Activated CD8-positive, alpha-beta T cell treated with anti-CD3 and anti-CD28 coated beads, Interleukin-2, amount 10 ng/mL, durations not matched to agents 7 days and 5 days (primary cell): ENCODE measurements at regions not wholly inside any gene's neighbourhood (a gene's known extent, or its start where the extent isn't known, plus 50 kb on each side); places are given as distances from the start of the nearest gene placed in this dataset.

Experiments used
- ATAC-seq: fragments of 150-1000 bp; cut with Tn5 transposase; one replicate; pipeline ENCODE4 v1.10.0; 2021; ENCODE audit warnings: moderate library complexity
- CTCF ChIA-PET: fragments of 350-600 bp; sonication (Branson Sonifier 250); formaldehyde crosslinking; loops from one replicate; lab custom pipeline; 2021; ENCODE audit warnings: antibody characterized with exemption; lab: Charles Lee
- POLR2A ChIA-PET: fragments of 350-600 bp; sonication (Branson Sonifier 250); formaldehyde crosslinking; loops from one replicate; lab custom pipeline; 2021; ENCODE audit warnings: antibody characterized with exemption; lab: Charles Lee
- DNase-seq: peaks from one replicate; pipeline ENCODE4 v3.0.0-alpha.2; 2020
- H3K27ac Mint-ChIP-seq: one replicate; pipeline ENCODE4 v1.8.0; 2021; ENCODE audit warnings: mild to moderate bottlenecking, mixed read lengths
- H3K27me3 Mint-ChIP-seq: one replicate; pipeline ENCODE4 v1.8.0; 2021; ENCODE audit warnings: low read depth, mixed read lengths
- H3K36me3 Mint-ChIP-seq: one replicate; pipeline ENCODE4 v1.8.0; 2021; ENCODE audit warnings: low read depth, mixed read lengths
- H3K4me1 Mint-ChIP-seq: one replicate; pipeline ENCODE4 v1.8.0; 2021; ENCODE audit warnings: low read depth, mixed read lengths
- H3K4me3 Mint-ChIP-seq: one replicate; pipeline ENCODE4 v1.8.0; 2021; ENCODE audit warnings: mild to moderate bottlenecking, mixed read lengths
- H3K9me3 Mint-ChIP-seq: one replicate; pipeline ENCODE4 v1.8.0; 2022; ENCODE audit warnings: mixed read lengths; ENCODE audit not compliant: insufficient read depth

DNA sequence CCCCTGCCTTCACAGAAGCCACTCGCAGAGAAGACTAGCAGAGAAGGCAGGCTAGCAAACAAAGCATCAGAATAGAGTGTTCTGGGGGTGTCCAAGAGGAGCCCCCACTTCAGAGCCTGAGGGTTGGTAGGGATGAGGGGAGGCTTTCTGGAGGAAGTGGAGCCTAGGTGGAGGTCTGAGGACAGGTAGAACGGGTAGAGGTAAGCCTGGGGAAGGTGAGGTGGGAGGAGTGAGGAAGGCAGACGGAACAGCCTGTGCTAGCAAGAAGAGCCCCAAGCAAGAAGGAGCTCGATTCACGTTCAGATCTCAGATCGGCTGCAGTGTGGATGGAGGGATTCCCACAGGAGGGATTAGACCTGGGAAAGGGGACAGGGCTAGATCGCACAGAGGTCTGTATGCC, 66.0 kb upstream of the DUSP5 start:
- DNase-seq (no peak), ATAC-seq (no peak)
- ChIA-PET CTCF (interaction anchor here (1.2 kb wide), 1 partner anchor 16 kb away, joined by 3 read pairs; no protein-coding TSS in a partner anchor), POLR2A (no interaction called here)
- no peak overlapping the region for H3K4me3 Mint-ChIP-seq
- H3K27me3 Mint-ChIP-seq = peaks cover 6% of the 10 kb centered on the region
- H3K4me1 Mint-ChIP-seq = peaks cover 24% of the 10 kb centered on the region
- no peaks in the 10 kb centered on the region for H3K36me3 Mint-ChIP-seq
- H3K27ac Mint-ChIP-seq = no peak overlapping the region
- H3K9me3 Mint-ChIP-seq = no peaks in the 10 kb centered on the region

DNA sequence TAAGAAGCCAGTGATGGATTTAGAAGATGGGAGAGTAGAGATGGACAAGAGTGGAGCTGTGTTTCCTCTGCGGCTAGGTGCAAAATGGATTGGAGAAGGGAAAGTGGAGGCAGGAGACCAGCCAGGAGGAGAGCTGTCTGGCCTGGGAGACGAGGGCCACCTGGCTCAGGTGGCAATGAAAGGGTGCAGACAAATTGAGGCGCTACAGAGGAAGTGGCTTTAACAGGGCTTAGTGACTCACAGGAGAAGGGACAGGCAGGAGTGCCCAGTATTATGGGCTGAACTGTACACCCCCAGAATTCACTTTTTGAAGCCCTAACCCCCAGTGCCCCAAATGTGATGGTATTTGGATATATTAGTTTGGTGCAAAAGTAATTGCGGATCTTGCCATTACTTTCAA, 65.6 kb upstream of the DUSP5 start:
- no peaks in the 10 kb centered on the region for H3K36me3 Mint-ChIP-seq
- peaks cover 6% of the 10 kb centered on the region for H3K27me3 Mint-ChIP-seq
- ChIA-PET CTCF (interaction anchor here (1.2 kb wide), 1 partner anchor 16 kb away, joined by 3 read pairs; no protein-coding TSS in a partner anchor), POLR2A (no interaction called here)
- DNase-seq (no peak), ATAC-seq (no peak)
- H3K9me3 Mint-ChIP-seq = no peaks in the 10 kb centered on the region
- peaks cover 20% of the 10 kb centered on the region for H3K4me1 Mint-ChIP-seq
- no peak overlapping the region for H3K4me3 Mint-ChIP-seq
- no peak overlapping the region for H3K27ac Mint-ChIP-seq

DNA sequence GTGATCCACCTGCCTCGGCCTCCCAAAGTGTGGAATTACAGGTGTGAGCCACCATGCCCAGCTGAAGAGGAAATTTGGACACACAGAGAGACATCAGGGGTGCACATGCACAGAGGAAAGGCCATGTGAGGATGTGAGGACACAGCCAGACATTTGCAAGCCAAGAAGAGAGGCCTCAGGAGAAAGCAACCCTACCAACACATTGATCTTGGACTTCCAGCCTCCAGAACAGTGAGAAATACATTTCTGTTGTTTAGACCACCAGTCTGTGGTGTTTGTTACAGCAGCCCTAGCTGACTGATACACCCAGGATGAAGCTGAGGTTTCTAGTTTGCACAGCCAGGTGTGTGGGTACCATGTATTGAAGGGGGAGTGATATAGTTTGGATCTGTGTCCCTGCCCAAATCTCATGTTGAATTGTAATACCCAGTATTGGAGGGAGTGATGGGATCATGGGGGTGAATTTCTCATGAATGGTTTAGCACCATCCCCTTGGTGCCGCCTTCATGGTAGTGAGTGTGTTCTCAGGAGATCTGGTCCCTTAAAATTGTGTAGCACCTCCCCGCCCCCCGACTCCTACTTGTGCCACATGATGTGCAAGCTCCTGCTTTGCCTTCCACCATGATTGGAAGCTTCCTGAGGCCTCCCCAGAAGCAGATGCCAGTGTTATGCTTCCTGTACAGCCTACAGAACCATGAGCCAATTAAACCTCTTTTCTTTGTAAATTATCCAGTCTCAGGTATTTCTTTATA, 64.7 kb upstream of the DUSP5 start:
- peaks cover 18% of the 10 kb centered on the region for H3K4me1 Mint-ChIP-seq
- H3K9me3 Mint-ChIP-seq = no peaks in the 10 kb centered on the region
- ATAC-seq (no peak), DNase-seq (no peak)
- no peak overlapping the region for H3K27ac Mint-ChIP-seq
- CTCF ChIA-PET = no interaction called here
- H3K36me3 Mint-ChIP-seq = no peaks in the 10 kb centered on the region
- POLR2A ChIA-PET = no interaction called here
- no peak overlapping the region for H3K4me3 Mint-ChIP-seq
- peaks cover 6% of the 10 kb centered on the region for H3K27me3 Mint-ChIP-seq

DNA sequence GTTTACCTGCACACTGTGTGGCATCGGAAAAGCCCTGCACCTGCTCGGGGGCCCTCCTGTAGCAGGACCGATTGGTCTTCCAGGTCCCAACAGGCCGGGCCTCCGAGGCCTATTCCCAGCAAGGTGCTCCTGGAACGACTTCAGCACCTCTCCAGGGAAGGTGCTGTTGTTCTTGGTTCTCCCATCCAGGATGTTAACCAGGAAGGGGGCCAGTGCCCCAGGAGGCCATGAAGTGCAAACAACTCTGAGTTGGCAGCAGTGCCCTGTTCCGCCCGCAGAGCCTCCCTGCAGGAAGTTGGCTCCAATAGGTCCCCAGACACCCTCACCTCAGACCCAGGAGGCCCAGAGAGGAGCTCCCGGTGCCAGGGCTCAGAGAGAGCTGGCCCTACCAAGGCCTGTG, 64.0 kb upstream of the DUSP5 start:
- Mint-ChIP-seq H3K4me3 (no peak overlapping the region), H3K27ac (no peak overlapping the region), H3K36me3 (no peaks in the 10 kb centered on the region), H3K4me1 (peaks cover 18% of the 10 kb centered on the region), H3K9me3 (no peaks in the 10 kb centered on the region), H3K27me3 (peaks cover 6% of the 10 kb centered on the region)
- DNase-seq (no peak), ATAC-seq (no peak)
- ChIA-PET POLR2A (no interaction called here), CTCF (no interaction called here)

DNA sequence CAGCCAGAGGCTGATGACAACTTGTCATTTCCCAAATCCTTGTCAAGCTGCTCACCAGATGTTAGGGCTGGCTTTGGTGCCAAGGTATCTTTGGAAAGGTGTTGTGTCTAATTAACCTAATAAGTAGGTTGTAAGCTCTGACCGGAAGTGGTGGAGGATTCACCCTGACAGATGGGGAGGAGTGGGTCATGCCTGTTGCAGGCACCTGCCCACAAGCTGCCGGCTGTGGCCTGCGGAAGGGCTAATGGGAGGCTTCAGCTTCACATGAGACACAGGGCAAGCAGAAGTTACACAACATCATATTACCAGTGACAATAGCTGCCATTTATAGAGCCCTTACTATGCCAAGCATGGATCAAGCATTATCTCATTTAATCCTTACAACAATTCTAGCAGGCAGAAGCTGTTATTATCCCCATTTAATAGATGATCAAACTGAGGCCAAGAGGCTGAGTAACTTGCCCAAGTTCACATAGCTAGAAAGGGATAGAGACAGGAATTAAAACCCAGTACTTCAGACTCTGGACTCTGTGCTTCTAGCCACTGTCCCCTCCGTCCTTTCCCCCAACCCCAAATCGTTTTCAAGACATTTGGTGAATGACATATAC, 63.1 kb upstream of the DUSP5 start:
- Mint-ChIP-seq H3K9me3 (no peaks in the 10 kb centered on the region), H3K4me1 (peaks cover 14% of the 10 kb centered on the region), H3K4me3 (no peak overlapping the region), H3K27me3 (peaks cover 2% of the 10 kb centered on the region), H3K27ac (no peak overlapping the region), H3K36me3 (no peaks in the 10 kb centered on the region)
- DNase-seq = no peak
- no peak for ATAC-seq
- POLR2A ChIA-PET = no interaction called here
- CTCF ChIA-PET = interaction anchor here (0.7 kb wide), 1 partner anchor 12 kb away, joined by 3 read pairs; no protein-coding TSS in a partner anchor

DNA sequence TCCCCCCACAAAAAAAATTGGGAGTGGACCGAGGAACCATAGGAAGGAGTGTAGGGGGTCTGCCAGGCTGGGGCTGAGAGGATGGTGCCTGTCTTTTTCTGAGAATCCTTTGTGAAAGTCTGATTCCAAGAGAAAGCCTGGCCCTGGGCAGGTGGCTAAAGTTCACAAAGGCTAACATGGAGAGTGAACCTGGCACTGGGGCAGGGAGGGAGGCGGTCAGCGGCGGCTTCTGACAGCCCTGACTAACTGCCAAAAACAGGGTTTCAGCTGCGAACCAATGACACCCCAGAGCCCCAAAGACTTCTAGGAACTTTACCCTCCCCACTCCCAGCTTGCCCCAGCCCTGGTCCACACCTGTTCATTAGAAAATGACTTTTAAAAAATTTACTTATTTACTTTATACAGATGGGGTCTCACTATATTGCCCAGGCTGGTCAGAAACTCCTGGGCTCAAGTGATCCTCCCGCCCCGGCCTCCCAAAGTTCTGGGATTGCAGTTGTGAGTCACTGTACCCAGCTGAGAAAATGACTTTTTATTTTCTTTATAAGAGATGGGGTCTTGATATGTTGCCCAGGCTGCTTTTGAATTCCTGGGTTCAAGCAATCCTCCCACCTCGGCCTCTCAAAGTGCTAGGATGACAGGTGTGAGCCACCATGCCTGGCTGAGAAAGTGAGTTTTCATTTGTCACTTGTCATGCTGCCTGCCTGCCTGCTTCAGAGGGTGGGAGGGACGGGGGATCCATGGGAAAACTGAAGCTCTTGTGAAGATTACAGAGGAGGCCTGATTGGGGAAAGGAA, 61.0 kb upstream of the DUSP5 start:
- DNase-seq = no peak
- no peak overlapping the region for H3K4me3 Mint-ChIP-seq
- CTCF ChIA-PET = interaction anchor here (1.3 kb wide), 1 partner anchor 82 kb away, joined by 3 read pairs; no protein-coding TSS in a partner anchor
- H3K27me3 Mint-ChIP-seq = no peaks in the 10 kb centered on the region
- H3K27ac Mint-ChIP-seq = no peak overlapping the region
- H3K9me3 Mint-ChIP-seq = no peaks in the 10 kb centered on the region
- no peak for ATAC-seq
- H3K36me3 Mint-ChIP-seq = no peaks in the 10 kb centered on the region
- POLR2A ChIA-PET = no interaction called here
- peaks cover 9% of the 10 kb centered on the region for H3K4me1 Mint-ChIP-seq

DNA sequence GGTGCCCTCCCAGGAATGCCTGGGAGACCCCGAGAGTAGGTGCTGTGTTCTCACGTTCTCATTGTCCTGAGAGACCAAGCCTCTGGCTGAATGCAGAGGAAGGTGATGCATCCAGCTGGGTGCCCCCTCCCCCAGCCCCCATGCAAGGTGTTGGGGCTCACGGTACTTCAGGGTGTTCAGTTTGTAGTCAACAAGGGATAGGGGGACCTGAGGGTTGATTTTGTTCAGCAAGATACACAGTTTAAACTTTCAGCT, 60.4 kb upstream of the DUSP5 start:
- Mint-ChIP-seq H3K27ac (no peak overlapping the region), H3K36me3 (no peaks in the 10 kb centered on the region), H3K4me1 (peaks cover 9% of the 10 kb centered on the region), H3K9me3 (no peaks in the 10 kb centered on the region), H3K4me3 (no peak overlapping the region), H3K27me3 (no peaks in the 10 kb centered on the region)
- ChIA-PET CTCF (no interaction called here), POLR2A (no interaction called here)
- DNase-seq (no peak), ATAC-seq (no peak)

DNA sequence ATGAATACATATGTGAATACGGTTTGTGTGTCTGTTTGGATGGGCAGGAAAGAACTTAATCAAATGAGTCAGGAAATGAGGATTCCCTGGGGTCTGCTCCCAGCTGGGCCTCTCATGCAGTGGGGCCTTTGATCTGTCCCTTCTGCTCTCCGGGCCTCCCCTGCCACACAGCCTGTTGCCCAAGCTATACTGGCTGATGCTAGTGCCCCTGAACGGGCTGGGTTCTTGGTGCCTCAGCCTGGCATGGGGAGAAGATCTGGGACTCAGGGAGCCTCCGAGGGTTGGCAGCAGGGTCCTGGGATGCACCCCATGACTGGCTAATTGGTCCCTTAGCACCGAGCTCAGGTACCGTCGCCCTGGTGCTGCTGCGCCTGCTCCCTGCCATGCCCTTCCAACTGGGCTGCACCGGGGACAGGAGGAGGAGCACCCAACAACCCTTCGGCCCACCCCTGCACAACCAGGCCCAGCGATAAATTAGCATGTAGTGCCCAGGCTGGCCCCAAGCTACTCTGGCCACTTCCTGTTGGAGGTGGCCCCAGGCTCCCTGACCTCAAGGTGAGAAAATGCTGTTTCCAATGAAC, 59.9 kb upstream of the DUSP5 start:
- no peaks in the 10 kb centered on the region for H3K36me3 Mint-ChIP-seq
- DNase-seq = no peak
- no peak overlapping the region for H3K4me3 Mint-ChIP-seq
- POLR2A ChIA-PET = no interaction called here
- H3K4me1 Mint-ChIP-seq = peaks cover 10% of the 10 kb centered on the region
- H3K27me3 Mint-ChIP-seq = no peaks in the 10 kb centered on the region
- no peak overlapping the region for H3K27ac Mint-ChIP-seq
- CTCF ChIA-PET = interaction anchor here (1.1 kb wide), 1 partner anchor 10 kb away, joined by 3 read pairs; no protein-coding TSS in a partner anchor
- no peak for ATAC-seq
- H3K9me3 Mint-ChIP-seq = no peaks in the 10 kb centered on the region

DNA sequence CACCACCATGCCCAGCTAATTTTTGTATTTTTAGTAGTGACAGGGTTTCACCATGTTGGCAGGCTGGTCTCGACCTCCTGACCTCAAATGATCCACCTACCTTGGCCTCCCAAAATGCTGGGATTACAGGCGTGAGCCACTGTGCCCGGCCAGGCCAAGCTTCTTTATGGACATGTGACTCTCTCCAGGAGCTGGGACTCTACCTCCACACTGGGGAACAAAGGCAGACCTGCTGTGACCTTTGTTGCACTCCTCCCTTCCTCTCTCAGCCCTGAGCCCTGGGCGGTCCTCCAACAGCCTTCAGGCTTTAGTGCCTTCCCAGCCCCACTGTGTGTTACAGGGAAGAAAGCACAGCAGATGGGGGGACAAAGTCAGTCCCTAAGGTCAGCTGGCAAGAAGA, 55.0 kb upstream of the DUSP5 start:
- H3K36me3 Mint-ChIP-seq = no peaks in the 10 kb centered on the region
- H3K27ac Mint-ChIP-seq = no peak overlapping the region
- no peak overlapping the region for H3K4me3 Mint-ChIP-seq
- ChIA-PET POLR2A (interaction anchor here (1.4 kb wide), 1 partner anchor 12 kb away, joined by 5 read pairs; no protein-coding TSS in a partner anchor), CTCF (no interaction called here)
- no peaks in the 10 kb centered on the region for H3K9me3 Mint-ChIP-seq
- ATAC-seq = no peak
- H3K4me1 Mint-ChIP-seq = peaks cover 21% of the 10 kb centered on the region
- DNase-seq = no peak
- H3K27me3 Mint-ChIP-seq = peaks cover 10% of the 10 kb centered on the region

DNA sequence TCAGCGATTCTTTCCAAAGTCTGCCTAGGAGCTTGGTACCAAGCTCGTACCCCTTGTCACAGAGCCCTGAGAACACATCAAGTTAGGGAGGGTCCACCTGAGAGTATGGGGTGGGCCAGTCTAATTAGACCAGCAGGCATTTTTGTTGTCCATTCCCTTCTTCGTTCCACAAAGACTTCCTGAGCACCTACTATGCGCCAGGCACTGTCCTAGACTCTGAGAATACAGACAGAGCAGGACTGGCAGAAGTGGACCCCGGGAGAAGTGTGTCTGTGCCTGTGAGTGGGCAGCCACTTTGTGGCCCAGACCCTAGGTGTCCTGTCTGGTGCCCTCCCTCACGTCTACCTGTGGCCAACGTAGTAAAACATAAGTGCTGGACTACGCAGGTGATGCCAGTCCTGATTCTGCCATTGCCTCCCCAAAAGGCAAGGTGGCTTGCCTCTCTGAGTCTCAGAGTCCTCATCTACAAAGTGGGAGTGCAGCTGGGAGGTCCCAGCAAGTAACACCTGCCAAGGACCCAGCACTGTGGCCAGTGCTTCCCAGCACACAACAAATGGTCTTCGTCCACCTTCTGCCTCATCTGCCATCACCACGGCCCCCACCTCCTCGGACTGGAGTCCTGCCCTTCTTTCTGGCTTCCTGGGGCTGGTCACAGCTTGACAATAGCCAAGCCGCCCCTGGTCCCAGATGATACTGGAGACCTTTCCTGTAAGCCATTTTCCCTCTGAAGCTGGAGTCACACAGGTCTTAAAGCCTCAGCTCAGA, 54.3 kb upstream of the DUSP5 start:
- ATAC-seq (no peak), DNase-seq (no peak)
- H3K9me3 Mint-ChIP-seq = no peaks in the 10 kb centered on the region
- ChIA-PET POLR2A (interaction anchor here (1.4 to 1.5 kb wide), 2 partner anchors 11 to 53 kb away, joined by 3 to 5 read pairs; no protein-coding TSS in a partner anchor), CTCF (no interaction called here)
- H3K36me3 Mint-ChIP-seq = no peaks in the 10 kb centered on the region
- H3K4me3 Mint-ChIP-seq = no peak overlapping the region
- H3K27ac Mint-ChIP-seq = no peak overlapping the region
- peaks cover 10% of the 10 kb centered on the region for H3K27me3 Mint-ChIP-seq
- H3K4me1 Mint-ChIP-seq = peaks cover 27% of the 10 kb centered on the region

DNA sequence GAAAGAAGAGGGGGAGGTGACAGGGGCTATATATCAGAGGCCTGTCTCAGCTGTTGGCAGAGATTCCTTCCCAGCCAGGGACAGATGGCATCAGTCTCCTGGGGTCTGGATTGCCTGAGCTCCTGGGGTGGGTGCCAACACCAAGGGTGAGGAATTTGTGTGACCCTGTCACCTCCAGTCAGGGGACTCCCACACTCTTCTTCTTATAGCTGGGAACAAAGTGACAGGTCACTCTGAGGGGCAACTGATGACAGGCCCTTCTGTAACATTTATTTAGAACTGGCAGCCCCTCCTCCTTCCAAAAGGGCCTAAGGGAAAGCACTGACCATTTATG, 53.7 kb upstream of the DUSP5 start:
- peaks cover 12% of the 10 kb centered on the region for H3K27me3 Mint-ChIP-seq
- peaks cover 3% of the 10 kb centered on the region for H3K9me3 Mint-ChIP-seq
- ChIA-PET CTCF (no interaction called here), POLR2A (interaction anchor here (1.4 to 1.5 kb wide), 2 partner anchors 10 to 53 kb away, joined by 3 to 5 read pairs; no protein-coding TSS in a partner anchor)
- H3K4me3 Mint-ChIP-seq = no peak overlapping the region
- H3K36me3 Mint-ChIP-seq = peaks cover 2% of the 10 kb centered on the region
- no peak overlapping the region for H3K27ac Mint-ChIP-seq
- peaks cover 33% of the 10 kb centered on the region for H3K4me1 Mint-ChIP-seq
- DNase-seq (no peak), ATAC-seq (no peak)
